ENCODE measurements at regions not wholly inside any gene's neighbourhood (a gene's known extent, or its start where the extent isn't known, plus 50 kb on each side); places are given as distances from the start of the nearest gene placed in this dataset.

DNA sequence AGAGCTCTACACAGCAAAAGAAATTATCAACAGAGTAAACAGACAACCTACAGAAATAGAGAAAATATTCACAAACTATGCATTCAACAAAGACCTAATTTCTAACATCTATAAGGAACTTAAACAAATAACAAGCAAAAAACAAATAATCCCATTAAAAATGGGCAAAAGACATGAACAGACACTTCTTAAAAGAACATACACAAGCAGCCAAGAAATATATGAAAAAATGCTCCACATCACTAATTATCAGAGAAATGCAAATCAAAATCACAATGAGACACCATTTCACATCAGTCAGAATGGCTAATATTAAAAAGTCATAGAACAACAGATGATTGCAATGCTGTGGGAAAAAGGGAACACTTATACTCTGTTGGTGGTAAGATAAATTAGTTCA, 100.7 kb upstream of the LGR5 start:
- DNase-seq (ENCODE audit: insufficient read length, low spot score, missing footprints): no peak
- Histone ChIP-seq H3K4me1 (ENCODE audit: insufficient read depth, low read length) (no peaks in the 10 kb centered on the region), H3K79me2 (ENCODE audit: insufficient read depth, low read length) (no peaks in the 10 kb centered on the region), H4K20me1 (ENCODE audit: insufficient read depth, low read length) (no peaks in the 10 kb centered on the region), H3K4me2 (ENCODE audit: insufficient read depth, low read length) (no peak overlapping the region), H3K27ac (ENCODE audit: low read depth, low read length) (no peak overlapping the region), H3K27me3 (ENCODE audit: insufficient read depth, low read length) (no peaks in the 10 kb centered on the region), H3K9me3 (ENCODE audit: low read depth, low read length) (no peaks in the 10 kb centered on the region), H3K36me3 (ENCODE audit: insufficient read depth, low read length) (no peaks in the 10 kb centered on the region), H3K4me3 (ENCODE audit: insufficient read depth, low read length) (no peak overlapping the region), H2AFZ (ENCODE audit: low read length) (no peak overlapping the region)
- TF ChIP-seq, protein P1, sequence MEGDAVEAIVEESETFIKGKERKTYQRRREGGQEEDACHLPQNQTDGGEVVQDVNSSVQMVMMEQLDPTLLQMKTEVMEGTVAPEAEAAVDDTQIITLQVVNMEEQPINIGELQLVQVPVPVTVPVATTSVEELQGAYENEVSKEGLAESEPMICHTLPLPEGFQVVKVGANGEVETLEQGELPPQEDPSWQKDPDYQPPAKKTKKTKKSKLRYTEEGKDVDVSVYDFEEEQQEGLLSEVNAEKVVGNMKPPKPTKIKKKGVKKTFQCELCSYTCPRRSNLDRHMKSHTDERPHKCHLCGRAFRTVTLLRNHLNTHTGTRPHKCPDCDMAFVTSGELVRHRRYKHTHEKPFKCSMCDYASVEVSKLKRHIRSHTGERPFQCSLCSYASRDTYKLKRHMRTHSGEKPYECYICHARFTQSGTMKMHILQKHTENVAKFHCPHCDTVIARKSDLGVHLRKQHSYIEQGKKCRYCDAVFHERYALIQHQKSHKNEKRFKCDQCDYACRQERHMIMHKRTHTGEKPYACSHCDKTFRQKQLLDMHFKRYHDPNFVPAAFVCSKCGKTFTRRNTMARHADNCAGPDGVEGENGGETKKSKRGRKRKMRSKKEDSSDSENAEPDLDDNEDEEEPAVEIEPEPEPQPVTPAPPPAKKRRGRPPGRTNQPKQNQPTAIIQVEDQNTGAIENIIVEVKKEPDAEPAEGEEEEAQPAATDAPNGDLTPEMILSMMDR (IDR thresholded peaks at IDR 0.05; ENCODE audit: extremely low read depth, low read depth, low read length): no peak

DNA sequence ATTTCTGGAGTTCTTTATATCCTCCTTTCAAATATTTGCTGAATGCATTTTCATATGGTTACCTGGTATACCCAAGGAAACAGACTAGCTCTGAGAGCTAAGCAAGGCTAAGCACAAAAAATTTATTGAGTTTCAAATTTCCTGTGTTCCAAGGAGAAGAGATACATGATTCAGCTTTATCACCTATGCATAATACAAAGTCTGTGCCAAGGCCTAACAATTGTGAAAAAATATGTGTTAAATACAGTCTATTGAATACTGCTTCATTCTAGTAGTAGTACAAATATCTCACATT, 103.7 kb upstream of the LGR5 start:
- DNase-seq (ENCODE audit: insufficient read length, low spot score, missing footprints): no peak
- H3K79me2 ChIP-seq (ENCODE audit: insufficient read depth, low read length): no peaks in the 10 kb centered on the region
- no peak overlapping the region for H3K27ac ChIP-seq (ENCODE audit: low read depth, low read length)

DNA sequence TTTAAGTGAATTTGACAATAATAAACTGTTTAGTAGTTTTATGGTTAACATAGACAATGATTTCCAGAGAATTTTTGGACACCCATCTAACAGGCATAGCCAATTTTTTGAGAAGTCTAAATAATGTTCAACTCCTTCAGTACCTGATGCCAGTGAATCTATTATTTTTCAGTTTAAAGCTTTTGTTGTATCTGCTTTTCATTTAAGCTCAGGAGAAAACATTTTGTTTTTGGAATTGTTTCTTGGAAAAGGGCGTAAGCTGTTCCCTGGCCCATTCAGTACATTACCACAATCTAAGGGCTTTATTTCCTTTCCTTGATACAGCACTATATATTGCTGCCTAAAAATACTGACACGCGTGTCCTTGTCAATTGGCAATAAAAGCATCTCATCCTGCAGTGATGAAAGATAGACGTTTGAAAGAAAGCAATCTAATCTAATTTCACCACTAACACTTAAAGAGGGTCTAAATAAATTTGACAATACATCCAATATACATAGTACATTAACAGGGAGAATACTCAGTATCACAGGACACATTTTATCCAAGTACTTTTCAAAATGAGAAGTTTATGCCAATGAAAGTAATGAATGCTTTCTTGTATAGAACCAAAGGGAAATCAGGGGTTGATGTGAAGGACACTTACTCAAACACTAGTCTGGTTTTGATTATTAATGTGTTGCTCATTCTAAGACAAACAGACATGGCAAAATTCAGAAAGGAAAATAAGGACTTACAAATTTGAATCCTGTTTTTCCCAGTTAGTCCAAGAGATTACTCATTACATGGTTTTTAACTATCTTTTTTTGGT, 104.2 kb upstream of the LGR5 start:
- no peak for DNase-seq (ENCODE audit: insufficient read length, low spot score, missing footprints)
- no peaks in the 10 kb centered on the region for H3K36me3 ChIP-seq (ENCODE audit: insufficient read depth, low read length)
- no peak overlapping the region for H2AFZ ChIP-seq (ENCODE audit: low read length)
- H4K20me1 ChIP-seq (ENCODE audit: insufficient read depth, low read length): no peaks in the 10 kb centered on the region
- H3K4me3 ChIP-seq (ENCODE audit: insufficient read depth, low read length): no peak overlapping the region
- H3K4me1 ChIP-seq (ENCODE audit: insufficient read depth, low read length): no peaks in the 10 kb centered on the region
- no peaks in the 10 kb centered on the region for H3K9me3 ChIP-seq (ENCODE audit: low read depth, low read length)
- no peak overlapping the region for H3K4me2 ChIP-seq (ENCODE audit: insufficient read depth, low read length)
- H3K27ac ChIP-seq (ENCODE audit: low read depth, low read length): no peak overlapping the region
- H3K79me2 ChIP-seq (ENCODE audit: insufficient read depth, low read length): no peaks in the 10 kb centered on the region
- TF ChIP-seq, protein P1 (IDR thresholded peaks at IDR 0.05; ENCODE audit: extremely low read depth, low read depth, low read length): no peak
- no peaks in the 10 kb centered on the region for H3K27me3 ChIP-seq (ENCODE audit: insufficient read depth, low read length)

More for the DNA sequence above, 103.7 kb upstream of the LGR5 start:
- Histone ChIP-seq H3K4me3 (ENCODE audit: insufficient read depth, low read length) (no peak overlapping the region), H3K27me3 (ENCODE audit: insufficient read depth, low read length) (no peaks in the 10 kb centered on the region), H3K36me3 (ENCODE audit: insufficient read depth, low read length) (no peaks in the 10 kb centered on the region), H2AFZ (ENCODE audit: low read length) (no peak overlapping the region), H3K9me3 (ENCODE audit: low read depth, low read length) (no peaks in the 10 kb centered on the region), H4K20me1 (ENCODE audit: insufficient read depth, low read length) (no peaks in the 10 kb centered on the region), H3K4me1 (ENCODE audit: insufficient read depth, low read length) (no peaks in the 10 kb centered on the region), H3K4me2 (ENCODE audit: insufficient read depth, low read length) (no peak overlapping the region)
- TF ChIP-seq, protein P1 (IDR thresholded peaks at IDR 0.05; ENCODE audit: extremely low read depth, low read depth, low read length): no peak

DNA sequence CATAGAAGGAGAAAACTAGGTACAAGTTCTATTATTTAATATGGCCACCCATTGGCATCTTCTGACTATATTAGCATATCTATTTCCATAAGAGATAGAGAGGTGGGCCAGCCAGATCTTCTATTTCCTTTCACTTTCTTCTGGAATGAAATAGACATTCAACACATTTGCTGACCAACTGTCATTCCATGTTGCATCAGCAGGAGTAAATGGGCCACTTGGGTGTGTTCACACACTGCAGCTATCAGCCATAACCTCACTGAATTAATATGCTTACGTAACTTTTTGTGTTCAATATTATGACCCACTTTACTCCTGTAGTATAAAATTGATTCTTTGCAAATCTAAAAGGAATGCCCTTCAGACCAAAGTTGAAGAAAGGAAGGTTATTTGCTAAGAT, 106.2 kb upstream of the LGR5 start:
- no peak overlapping the region for H2AFZ ChIP-seq (ENCODE audit: low read length)
- H3K4me3 ChIP-seq (ENCODE audit: insufficient read depth, low read length): no peak overlapping the region
- no peak overlapping the region for H3K27ac ChIP-seq (ENCODE audit: low read depth, low read length)
- no peaks in the 10 kb centered on the region for H3K4me1 ChIP-seq (ENCODE audit: insufficient read depth, low read length)
- H3K27me3 ChIP-seq (ENCODE audit: insufficient read depth, low read length): no peaks in the 10 kb centered on the region
- H3K79me2 ChIP-seq (ENCODE audit: insufficient read depth, low read length): no peaks in the 10 kb centered on the region
- H4K20me1 ChIP-seq (ENCODE audit: insufficient read depth, low read length): no peaks in the 10 kb centered on the region
- no peak for DNase-seq (ENCODE audit: insufficient read length, low spot score, missing footprints)
- no peaks in the 10 kb centered on the region for H3K36me3 ChIP-seq (ENCODE audit: insufficient read depth, low read length)
- TF ChIP-seq, protein P1 (IDR thresholded peaks at IDR 0.05; ENCODE audit: extremely low read depth, low read depth, low read length): no peak
- H3K4me2 ChIP-seq (ENCODE audit: insufficient read depth, low read length): no peak overlapping the region
- no peaks in the 10 kb centered on the region for H3K9me3 ChIP-seq (ENCODE audit: low read depth, low read length)
